Panc1 (cell line): ENCODE measurements at regions not wholly inside any gene's neighbourhood (a gene's known extent, or its start where the extent isn't known, plus 50 kb on each side); places are given as distances from the start of the nearest gene placed in this dataset.

ENCODE experiments used
- ATAC-seq: fragments of 200-7000 bp; cut with Tn5 transposase; 2 replicates; pipeline ENCODE4 v1.9.1; 2020; ENCODE audit warnings: mild to moderate bottlenecking, moderate library complexity
- BruUV-seq: library from RNA; stranded (reverse); fragments of 400-500 nt; replicated peaks from 2 replicates; lab custom pipeline; 2021; lab: Mats Ljungman, UMichigan
- CTCF ChIA-PET: fragments of 300-600 bp; sonication (Branson Sonifier 250); formaldehyde crosslinking; loops from one replicate; lab custom pipeline; 2022; ENCODE audit warnings: antibody characterized with exemption; lab: Charles Lee
- POLR2A ChIA-PET: fragments of 300-600 bp; sonication (Branson Sonifier 250); formaldehyde crosslinking; loops from one replicate; lab custom pipeline; 2022; ENCODE audit warnings: antibody characterized with exemption; lab: Charles Lee
- DNase-seq: peaks from one replicate; pipeline ENCODE4 v3.0.0-alpha.2; 2010; ENCODE audit warnings: low read depth, low spot score
- H3K27ac ChIP-seq: 2 replicates; pipeline ENCODE4 v1.5.1; 2011; ENCODE audit warnings: mild to moderate bottlenecking, low read length, inconsistent platforms
- H3K27me3 ChIP-seq: fragments of 200-500 bp; sonication (Bioruptor generic); 2 replicates; pipeline ENCODE4 v1.6.0; 2014; ENCODE audit warnings: low read length, inconsistent platforms; ENCODE audit not compliant: control insufficient read depth, insufficient read depth
- H3K36me3 ChIP-seq: fragments of 200-500 bp; sonication (Bioruptor generic); 2 replicates; pipeline ENCODE4 v1.5.1; 2014; ENCODE audit warnings: inconsistent platforms, mild to moderate bottlenecking, low read length, moderate library complexity; ENCODE audit not compliant: control insufficient read depth, insufficient read depth
- H3K4me1 ChIP-seq: 2 replicates; pipeline ENCODE4 v1.5.1; 2011; ENCODE audit warnings: inconsistent platforms, mild to moderate bottlenecking, low read length, moderate library complexity; ENCODE audit not compliant: control insufficient read depth, insufficient read depth
- H3K4me3 ChIP-seq, 2 experiments: 2 replicates each; pipeline ENCODE4 v1.5.1; 2011 to 2012; ENCODE audit warnings: low read depth in 2 of 2, low read length in 2 of 2, mild to moderate bottlenecking in 2 of 2, inconsistent platforms in 1 of 2, moderate library complexity in 1 of 2
- H3K9me3 ChIP-seq: fragments of 200-500 bp; sonication (Bioruptor generic); 2 replicates; pipeline ENCODE4 v1.5.1; 2014; ENCODE audit warnings: low read depth, mild to moderate bottlenecking, inconsistent platforms, low read length, moderate library complexity; ENCODE audit not compliant: control insufficient read depth, insufficient read depth
- CTCF ChIP-seq: fragments of 450-650 bp; IDR thresholded peaks from 2 replicates; pipeline ENCODE4 v1.5.1; 2017; ENCODE audit warnings: mild to moderate bottlenecking
- POLR2AphosphoS5 ChIP-seq: IDR thresholded peaks from 2 replicates; pipeline ENCODE4 v1.6.1; 2012; ENCODE audit warnings: mild to moderate bottlenecking, low read depth, low read length, moderate library complexity
- SIN3A ChIP-seq: IDR thresholded peaks from 2 replicates; pipeline ENCODE4 v1.6.1; 2012; ENCODE audit warnings: low read depth, mild to moderate bottlenecking, low read length, moderate library complexity, borderline replicate concordance; ENCODE audit not compliant: insufficient read depth
- TCF7L2 ChIP-seq: IDR thresholded peaks from 2 replicates; pipeline ENCODE4 v1.6.1; 2011; ENCODE audit warnings: mild to moderate bottlenecking, low read depth, low read length, inconsistent platforms
- in situ Hi-C: cut with HindIII; loops from 2 replicates; pipeline ENCODE4 v1.10.0; 2016; ENCODE audit warnings: low sequenced_read_pairs, low pct_unique_long_range_greater_than_20kb
- intact Hi-C: fragments of 100-400 bp; cut with micrococcal nuclease; formaldehyde crosslinking; loops from one replicate; pipeline ENCODE4 v1.10.0; 2022; ENCODE audit not compliant: unreplicated experiment
- TF ChIP-seq, protein P1 (sequence below), 2 experiments: IDR thresholded peaks; 2 replicates each; pipeline ENCODE4 v1.6.1; 2011 to 2012; ENCODE audit warnings: low read depth in 2 of 2, control low read depth in 1 of 2, low read length in 1 of 2, mild to moderate bottlenecking in 1 of 2, moderate library complexity in 1 of 2; ENCODE audit not compliant: insufficient read depth in 1 of 2

GRCh38 chr10:121033366-121033765 lies 182.2 kb downstream of the WDR11 start:
- ChIA-PET CTCF (no interaction called here), POLR2A (no interaction called here)
- DNase-seq (no peak), ATAC-seq (no peak)
- H3K36me3 ChIP-seq, result no peaks in the 10 kb centered on the region
- in situ Hi-C loops (no loop called here), intact Hi-C loops (no loop called here)
- H3K27ac ChIP-seq, result no peak overlapping the region
- no peaks in the 10 kb centered on the region for H3K4me1 ChIP-seq
- H3K27me3 ChIP-seq, result peaks cover 5% of the 10 kb centered on the region; the same call in 1 of the 2 replicates
- H3K9me3 ChIP-seq, result no peaks in the 10 kb centered on the region
- no peak overlapping the region for H3K4me3 ChIP-seq
- no peak for TF ChIP-seq CTCF
- no peak for TF ChIP-seq TCF7L2
- no peak for TF ChIP-seq SIN3A
- TF ChIP-seq, protein P1, sequence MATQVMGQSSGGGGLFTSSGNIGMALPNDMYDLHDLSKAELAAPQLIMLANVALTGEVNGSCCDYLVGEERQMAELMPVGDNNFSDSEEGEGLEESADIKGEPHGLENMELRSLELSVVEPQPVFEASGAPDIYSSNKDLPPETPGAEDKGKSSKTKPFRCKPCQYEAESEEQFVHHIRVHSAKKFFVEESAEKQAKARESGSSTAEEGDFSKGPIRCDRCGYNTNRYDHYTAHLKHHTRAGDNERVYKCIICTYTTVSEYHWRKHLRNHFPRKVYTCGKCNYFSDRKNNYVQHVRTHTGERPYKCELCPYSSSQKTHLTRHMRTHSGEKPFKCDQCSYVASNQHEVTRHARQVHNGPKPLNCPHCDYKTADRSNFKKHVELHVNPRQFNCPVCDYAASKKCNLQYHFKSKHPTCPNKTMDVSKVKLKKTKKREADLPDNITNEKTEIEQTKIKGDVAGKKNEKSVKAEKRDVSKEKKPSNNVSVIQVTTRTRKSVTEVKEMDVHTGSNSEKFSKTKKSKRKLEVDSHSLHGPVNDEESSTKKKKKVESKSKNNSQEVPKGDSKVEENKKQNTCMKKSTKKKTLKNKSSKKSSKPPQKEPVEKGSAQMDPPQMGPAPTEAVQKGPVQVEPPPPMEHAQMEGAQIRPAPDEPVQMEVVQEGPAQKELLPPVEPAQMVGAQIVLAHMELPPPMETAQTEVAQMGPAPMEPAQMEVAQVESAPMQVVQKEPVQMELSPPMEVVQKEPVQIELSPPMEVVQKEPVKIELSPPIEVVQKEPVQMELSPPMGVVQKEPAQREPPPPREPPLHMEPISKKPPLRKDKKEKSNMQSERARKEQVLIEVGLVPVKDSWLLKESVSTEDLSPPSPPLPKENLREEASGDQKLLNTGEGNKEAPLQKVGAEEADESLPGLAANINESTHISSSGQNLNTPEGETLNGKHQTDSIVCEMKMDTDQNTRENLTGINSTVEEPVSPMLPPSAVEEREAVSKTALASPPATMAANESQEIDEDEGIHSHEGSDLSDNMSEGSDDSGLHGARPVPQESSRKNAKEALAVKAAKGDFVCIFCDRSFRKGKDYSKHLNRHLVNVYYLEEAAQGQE (IDR thresholded peaks at IDR 0.05; ENCODE audit: insufficient read depth in 1 of 2, low read depth in 2 of 2, low read length in 1 of 2), result no peak
- no peak for TF ChIP-seq POLR2AphosphoS5
- no TSS peak for BruUV-seq

GRCh38 chr10:121036431-121036830 lies 185.3 kb downstream of the WDR11 start:
- no TSS peak for BruUV-seq
- H3K36me3 ChIP-seq, result no peaks in the 10 kb centered on the region
- intact Hi-C loops, result no loop called here
- H3K4me3 ChIP-seq, result no peak overlapping the region
- ATAC-seq (no peak), DNase-seq (no peak)
- no peaks in the 10 kb centered on the region for H3K9me3 ChIP-seq
- H3K27me3 ChIP-seq, result peaks cover 5% of the 10 kb centered on the region; the same call in 1 of the 2 replicates
- ChIA-PET CTCF (no interaction called here), POLR2A (no interaction called here)
- in situ Hi-C loops, result no loop called here
- no peaks in the 10 kb centered on the region for H3K4me1 ChIP-seq
- H3K27ac ChIP-seq, result no peak overlapping the region
- TF ChIP-seq, protein P1 (IDR thresholded peaks at IDR 0.05; ENCODE audit: insufficient read depth in 1 of 2, low read depth in 2 of 2, low read length in 1 of 2), result no peak
- TF ChIP-seq SIN3A, result no peak
- no peak for TF ChIP-seq TCF7L2
- no peak for TF ChIP-seq POLR2AphosphoS5
- no peak for TF ChIP-seq CTCF
